HK-2 (cell line): ENCODE measurements at regions not wholly inside any gene's neighbourhood (a gene's known extent, or its start where the extent isn't known, plus 50 kb on each side); places are given as distances from the start of the nearest gene placed in this dataset.

Source experiments
- DNase-seq: peaks from one replicate; pipeline ENCODE4 v3.0.0-alpha.2; 2018; ENCODE audit not compliant: unreplicated experiment

GRCh38 chr21:14869984-14870852 lies 194.6 kb downstream of the NRIP1 start:
- DNase-seq = no peak

GRCh38 chr21:14866859-14867765 lies 197.7 kb downstream of the NRIP1 start:
- DNase-seq = no peak

DNA sequence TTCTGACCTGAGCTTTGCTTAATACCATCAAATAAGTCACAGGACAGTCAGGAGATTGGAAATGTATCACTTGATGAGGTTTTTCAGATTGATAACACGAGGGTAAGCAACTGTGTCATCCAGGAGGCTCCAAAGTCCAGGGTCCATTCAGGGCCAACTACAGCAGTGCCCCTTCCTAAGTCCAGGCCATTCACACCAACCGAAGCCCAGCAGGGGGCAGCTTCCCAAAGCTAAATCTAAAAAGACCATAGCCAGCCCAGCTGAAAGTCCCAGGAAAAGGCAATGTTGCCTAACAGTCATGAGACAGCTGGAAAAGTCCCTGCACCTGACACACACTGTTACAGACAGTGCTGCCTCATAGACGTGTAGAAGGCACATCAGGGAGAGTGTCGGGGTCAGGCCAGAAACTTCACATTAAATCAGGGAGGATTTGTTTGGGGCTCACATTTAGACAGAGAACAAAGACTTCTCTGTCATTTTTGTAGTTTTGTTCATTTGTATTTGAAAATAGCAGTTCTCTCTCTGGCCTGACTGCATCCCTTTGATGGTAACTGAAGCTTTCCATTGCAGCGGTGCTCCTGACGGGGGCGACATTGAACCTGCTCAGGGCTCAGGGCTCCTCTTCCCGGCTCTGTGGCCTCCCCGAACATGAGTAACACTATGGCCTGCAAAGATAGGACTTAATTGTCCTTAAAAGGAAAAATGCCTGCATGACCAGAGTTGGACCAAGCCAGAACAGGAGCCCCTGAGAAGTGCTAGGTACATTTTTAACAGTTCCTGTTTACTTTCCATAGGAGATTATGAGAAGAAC lies 200.4 kb downstream of the NRIP1 start:
- DNase-seq = peak; percentile 73

GRCh38 chr21:14863745-14864210 lies 201.0 kb downstream of the NRIP1 start:
- DNase-seq = no peak

- no peak for DNase-seq
Measured at GRCh38 chr21:14862794-14863720, 201.7 kb downstream of the NRIP1 start.

GRCh38 chr21:14858311-14858710 lies 206.5 kb downstream of the NRIP1 start:
- DNase-seq = no peak

- DNase-seq = no peak
Measured at GRCh38 chr21:14857529-14857928, 207.3 kb downstream of the NRIP1 start.

DNA sequence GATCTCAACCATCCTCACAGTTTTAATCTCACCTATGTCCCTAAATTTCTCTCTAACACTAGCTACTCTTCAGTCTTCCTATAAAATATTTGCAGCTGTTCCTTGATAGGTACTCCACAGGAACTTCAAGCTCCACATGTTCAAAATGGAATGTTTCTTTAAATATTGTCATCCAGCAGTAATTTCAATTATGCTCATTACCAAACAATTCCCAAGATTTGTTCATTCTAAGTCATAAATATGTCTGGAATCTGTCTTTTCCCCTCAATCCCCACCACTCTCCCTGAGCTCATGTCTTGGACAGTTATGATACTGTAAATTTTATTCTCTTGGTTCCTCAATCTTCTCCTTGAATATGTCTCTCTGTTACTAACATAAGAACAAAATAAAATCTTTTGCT lies 214.4 kb downstream of the NRIP1 start:
- DNase-seq = no peak

GRCh38 chr21:14846621-14847020 lies 218.2 kb downstream of the NRIP1 start:
- no peak for DNase-seq

DNA sequence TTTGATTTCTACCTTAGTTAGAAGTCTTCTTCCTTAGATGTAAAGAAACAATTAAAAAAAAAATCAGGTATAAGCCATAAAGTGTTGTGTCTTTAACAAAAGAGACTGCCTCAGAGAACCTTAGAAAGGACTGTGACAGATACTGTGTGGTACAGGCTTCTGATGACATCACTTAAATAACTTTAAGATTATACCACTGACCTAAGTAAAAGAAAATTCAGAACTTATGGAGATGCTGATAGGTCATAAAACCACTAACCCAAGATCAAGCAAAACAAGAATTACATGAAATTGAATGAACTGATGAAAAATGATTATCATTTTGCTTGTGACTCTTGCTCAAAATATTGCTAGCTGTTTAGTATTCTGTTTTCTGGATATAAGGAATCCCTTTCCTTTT lies 220.8 kb downstream of the NRIP1 start:
- no peak for DNase-seq

DNA sequence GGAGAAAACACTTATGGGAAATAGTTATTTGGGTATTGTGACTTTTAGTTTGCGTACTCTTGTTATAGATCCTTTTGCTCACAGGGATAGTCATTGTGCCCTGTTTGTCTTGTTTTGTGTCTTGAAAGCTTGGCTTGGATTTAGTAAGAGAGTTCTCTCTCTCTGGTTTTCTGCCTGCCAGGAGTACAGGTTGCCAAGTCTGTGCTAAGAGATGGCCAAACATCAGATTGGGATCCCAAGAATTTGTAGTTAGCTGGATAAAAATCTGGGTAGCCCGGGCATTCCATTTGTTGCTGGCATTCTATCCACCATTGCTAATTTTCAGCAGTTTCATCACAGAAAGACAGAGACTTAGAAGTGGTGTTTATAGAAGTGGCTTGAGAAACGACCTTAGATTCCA lies 222.2 kb downstream of the NRIP1 start:
- no peak for DNase-seq

DNA sequence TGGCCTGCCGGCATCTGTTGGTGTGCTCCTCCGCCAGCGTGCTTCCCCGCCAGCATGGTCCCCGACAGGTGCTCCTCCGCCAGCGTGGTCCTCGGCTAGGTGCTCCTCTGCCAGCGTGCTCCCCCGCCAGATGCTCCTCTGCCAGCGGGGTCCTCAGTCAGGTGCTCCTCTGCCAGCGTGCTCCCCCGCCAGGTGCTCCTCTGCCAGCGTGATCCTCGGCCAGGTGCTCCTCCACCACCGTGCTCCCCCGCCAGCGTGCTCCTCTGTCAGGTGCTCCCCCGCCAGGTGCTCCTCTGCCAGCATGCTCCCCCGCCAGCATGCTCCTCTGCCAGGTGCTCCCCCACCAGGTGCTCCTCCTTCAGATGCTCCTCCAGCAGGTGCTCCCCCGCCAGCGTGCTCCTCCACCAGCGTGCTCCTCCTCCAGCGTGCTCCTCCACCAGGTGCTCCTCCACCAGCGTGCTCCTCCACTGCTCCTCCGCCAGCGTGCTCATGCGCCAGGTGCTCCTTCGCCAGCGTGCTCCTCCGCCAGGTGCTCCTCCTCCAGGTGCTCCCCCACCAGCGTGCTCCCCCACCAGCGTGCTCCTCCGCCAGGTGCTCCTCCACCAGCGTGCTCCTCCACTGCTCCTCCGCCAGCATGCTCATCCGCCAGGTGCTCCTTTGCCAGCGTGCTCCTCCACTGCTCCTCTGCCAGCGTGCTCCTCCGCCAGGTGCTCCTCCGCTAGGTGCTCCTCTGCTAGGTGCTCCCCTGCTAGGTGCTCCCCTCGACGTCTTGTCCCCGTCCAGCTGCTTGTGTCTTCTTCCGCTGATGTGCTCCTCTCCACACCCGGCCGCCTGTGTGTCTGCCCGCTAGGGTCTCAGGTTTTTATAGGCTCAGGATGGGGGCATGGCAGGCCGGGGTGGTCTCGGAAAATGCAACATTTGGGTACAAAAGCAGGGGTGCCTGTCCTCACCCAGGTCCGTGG lies 223.0 kb downstream of the NRIP1 start:
- DNase-seq = no peak

- DNase-seq = no peak
Measured at GRCh38 chr21:14838400-14838799, 226.4 kb downstream of the NRIP1 start.

GRCh38 chr21:14836950-14837349 lies 227.8 kb downstream of the NRIP1 start:
- no peak for DNase-seq

DNA sequence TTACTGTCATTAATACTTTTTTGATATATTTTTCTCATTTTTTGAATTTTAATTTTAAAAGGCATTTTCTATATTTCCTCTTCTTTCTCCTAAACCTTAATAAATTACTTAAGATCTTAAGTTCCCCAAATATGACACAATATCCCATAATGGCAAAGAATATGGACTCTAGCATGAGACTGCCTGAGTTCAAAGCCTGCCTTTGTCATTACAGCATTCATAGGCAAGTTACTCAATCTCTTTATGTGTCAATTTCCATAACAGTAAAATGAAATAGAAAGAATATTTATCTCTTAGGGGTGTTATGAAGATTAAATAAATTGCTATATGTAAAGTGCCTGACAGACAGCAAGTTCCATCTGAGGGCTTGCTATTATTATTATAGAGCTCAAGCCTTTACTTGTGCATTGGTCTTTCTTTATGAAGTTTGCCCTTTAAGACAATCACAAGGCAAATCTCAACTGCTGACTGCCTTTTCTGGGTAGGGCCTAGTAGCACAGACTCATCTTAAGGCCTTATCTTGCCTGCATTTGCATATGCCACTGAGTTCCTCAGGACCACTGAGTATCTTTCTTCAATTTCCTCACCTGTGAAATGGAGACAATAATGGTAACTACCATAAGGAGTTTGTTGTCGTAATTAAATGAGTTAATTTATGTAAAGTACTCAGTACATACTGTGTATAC lies 231.0 kb downstream of the NRIP1 start:
- no peak for DNase-seq

- no peak for DNase-seq
Measured at GRCh38 chr21:14833241-14833640, 231.6 kb downstream of the NRIP1 start.

- DNase-seq = no peak
Measured at GRCh38 chr21:14830307-14830706, 234.5 kb downstream of the NRIP1 start.

GRCh38 chr21:14829685-14830084 lies 235.1 kb downstream of the NRIP1 start:
- DNase-seq = no peak

- no peak for DNase-seq
Measured at GRCh38 chr21:14827468-14827867, 237.3 kb downstream of the NRIP1 start.
